HG03066 (cell line): ENCODE measurements at regions not wholly inside any gene's neighbourhood (a gene's known extent, or its start where the extent isn't known, plus 50 kb on each side); places are given as distances from the start of the nearest gene placed in this dataset.

Experiments
- ATAC-seq: cut with Tn5 transposase; IDR thresholded peaks from one replicate; pipeline ENCODE4 v1.9.1; 2021; ENCODE audit warnings: low read depth; ENCODE audit not compliant: unreplicated experiment

DNA sequence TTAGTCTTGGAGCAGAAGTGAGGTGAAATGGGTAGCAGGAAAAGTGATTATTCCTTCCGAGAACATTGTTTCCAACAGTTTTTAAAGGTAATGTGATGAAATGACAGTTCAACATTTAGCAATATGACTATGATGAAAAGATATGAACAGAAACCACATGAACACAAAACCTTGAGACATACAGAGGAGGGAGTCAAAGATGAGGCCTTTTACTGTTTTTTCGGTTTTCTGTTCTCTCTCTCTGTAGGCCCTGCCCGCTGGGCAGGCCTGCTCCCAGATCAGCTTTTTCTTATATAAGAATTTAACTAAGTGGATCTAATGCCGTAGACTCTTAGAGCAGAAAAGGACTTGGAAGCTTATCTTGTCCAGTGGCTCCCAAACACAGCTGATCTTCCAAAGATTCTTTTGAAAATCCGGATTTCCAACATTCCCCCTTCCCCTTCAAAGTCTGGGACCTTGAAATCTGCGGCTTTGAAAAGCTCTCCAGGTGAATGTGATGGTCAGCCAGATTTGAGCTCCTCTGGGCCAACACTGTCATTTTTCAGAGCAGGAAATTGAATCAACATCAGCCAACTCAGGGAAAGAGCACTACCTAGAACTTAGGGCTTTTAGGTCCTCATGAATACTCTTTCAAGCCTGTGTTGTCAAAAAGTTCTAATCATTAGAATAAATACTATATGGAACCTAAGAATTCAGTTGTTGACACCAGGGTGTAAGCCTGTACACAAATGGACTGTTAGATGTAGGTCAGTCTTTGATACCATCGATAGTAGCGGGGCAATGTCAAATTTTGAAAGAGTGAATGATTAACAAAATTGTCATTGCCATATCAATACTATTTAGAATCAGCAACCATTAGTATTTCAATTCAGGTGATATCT, 372.7 kb downstream of the SHQ1 start:
- no peak for ATAC-seq

DNA sequence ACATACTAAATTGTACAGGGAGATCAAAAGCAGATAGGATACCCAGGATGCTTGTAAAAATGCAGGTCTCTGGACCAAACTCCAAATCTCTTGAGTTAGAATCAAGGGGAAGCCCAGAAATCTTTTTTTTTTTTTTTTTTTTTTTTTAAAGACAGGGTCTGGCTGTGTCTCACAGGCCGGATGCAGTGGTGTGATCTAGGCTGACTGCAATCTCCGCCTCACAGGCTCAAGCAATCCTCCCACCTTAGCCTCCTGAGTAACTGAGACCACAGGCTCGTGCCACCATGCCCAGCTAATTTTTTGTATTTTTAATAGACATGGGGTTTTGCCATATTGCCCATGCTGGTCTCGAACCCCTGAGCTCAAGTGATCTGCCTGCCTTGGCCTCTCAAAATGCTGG, 373.5 kb downstream of the SHQ1 start:
- no peak for ATAC-seq

- ATAC-seq: peak; percentile 94
Observed at GRCh38 chr3:72473156-72473555, 375.1 kb downstream of the SHQ1 start.

- no peak for ATAC-seq
Observed at GRCh38 chr3:72470904-72471417, 377.3 kb downstream of the SHQ1 start.

- ATAC-seq: no peak
Observed at GRCh38 chr3:72465853-72466252, 382.4 kb downstream of the SHQ1 start.

GRCh38 chr3:72463083-72463482, 385.2 kb downstream of the SHQ1 start:
- no peak for ATAC-seq

GRCh38 chr3:72462595-72463011, 385.6 kb downstream of the SHQ1 start:
- no peak for ATAC-seq

- ATAC-seq: no peak
Observed at GRCh38 chr3:72461787-72462186, 386.5 kb downstream of the SHQ1 start.

- ATAC-seq: no peak
Observed at GRCh38 chr3:72460205-72461174, 387.8 kb downstream of the SHQ1 start.

DNA sequence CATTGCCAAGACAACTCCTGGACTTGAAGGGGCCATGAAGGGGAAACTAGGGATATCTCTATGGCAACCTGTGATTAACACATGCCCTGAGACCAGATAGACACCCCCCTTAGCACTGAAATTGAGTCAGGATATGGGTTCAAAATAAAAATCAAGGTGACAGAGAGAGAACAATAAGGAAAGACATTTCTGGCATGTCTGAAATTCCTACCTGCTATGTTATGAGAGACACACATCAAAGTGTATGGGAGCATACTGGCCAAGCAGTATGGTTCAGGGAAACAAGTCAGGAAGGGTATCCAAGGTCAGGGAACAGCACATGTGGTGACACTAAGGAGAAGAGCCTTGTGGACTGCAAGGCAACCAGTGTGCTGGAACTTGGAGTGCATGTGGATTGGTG, 388.7 kb downstream of the SHQ1 start:
- ATAC-seq: no peak

GRCh38 chr3:72458375-72458774, 389.9 kb downstream of the SHQ1 start:
- no peak for ATAC-seq

- ATAC-seq: no peak
Observed at GRCh38 chr3:72454441-72454840, 393.8 kb downstream of the SHQ1 start.

- ATAC-seq: no peak
Observed at GRCh38 chr3:72453706-72454105, 394.5 kb downstream of the SHQ1 start.

GRCh38 chr3:72452745-72453144, 395.5 kb downstream of the SHQ1 start:
- ATAC-seq: no peak

- ATAC-seq: no peak
Observed at GRCh38 chr3:72451841-72452240, 396.4 kb downstream of the SHQ1 start.

GRCh38 chr3:72449551-72449950, 398.7 kb downstream of the SHQ1 start:
- ATAC-seq: no peak

GRCh38 chr3:72448858-72449257, 399.4 kb downstream of the SHQ1 start:
- ATAC-seq: no peak

GRCh38 chr3:72448375-72448823, 399.8 kb downstream of the SHQ1 start:
- ATAC-seq: no peak

GRCh38 chr3:72447059-72447946, 400.9 kb downstream of the SHQ1 start:
- peak; percentile 81 for ATAC-seq
